HepG2 (cell line): ENCODE measurements at regions not wholly inside any gene's neighbourhood (a gene's known extent, or its start where the extent isn't known, plus 50 kb on each side); places are given as distances from the start of the nearest gene placed in this dataset.

Experiments used
- ATAC-seq: fragments of 200-7000 bp; cut with Tn5 transposase; 3 replicates; pipeline ENCODE4 v1.9.1; 2020; ENCODE audit warnings: mild to moderate bottlenecking, moderate library complexity
- BruUV-seq: library from RNA; stranded (reverse); fragments of 400-500 nt; replicated peaks from 2 replicates; lab custom pipeline; 2021; lab: Mats Ljungman, UMichigan
- CTCF ChIA-PET: fragments of 300-600 bp; formaldehyde crosslinking; extraction: SDS; loops from one replicate; lab custom pipeline; 2021; ENCODE audit warnings: low total read pairs, inconsistent platforms, low intra/inter-chr PET ratio; lab: Yijun Ruan, JAX
- POLR2A ChIA-PET: fragments of 350-600 bp; sonication (Branson Sonifier 250); formaldehyde crosslinking; loops from one replicate; lab custom pipeline; 2020; ENCODE audit warnings: antibody characterized with exemption, inconsistent platforms; lab: Yijun Ruan, JAX
- DNase-seq: peaks from one replicate; pipeline ENCODE4 v3.0.0-alpha.2; 2015; ENCODE audit warnings: low spot score
- FAIRE-seq: peaks from 3 replicates; lab custom pipeline; 2011; peaks lifted over from hg19 to GRCh38; lab: Jason Lieb, UNC
- H2AFZ ChIP-seq: one replicate; pipeline ENCODE4 v1.6.1; 2011; ENCODE audit warnings: low read length, inconsistent platforms
- H3K27ac ChIP-seq: fragments of 300-600 bp; 3 replicates; pipeline ENCODE4 v1.8.0; 2011; ENCODE audit warnings: mixed run types, mild to moderate bottlenecking, mixed read lengths, low read length, inconsistent platforms; ENCODE audit not compliant: insufficient read depth; ENCODE audit errors: extremely low read length
- H3K27me3 ChIP-seq, 2 experiments: fragments of 200-600 bp in 1 of 2; 2 replicates in 1 of 2; 3 replicates in 1 of 2; pipeline versions ENCODE4 v1.6.0 to v1.8.0; 2011; ENCODE audit warnings: low read length in 2 of 2, mild to moderate bottlenecking in 2 of 2, moderate library complexity in 2 of 2, inconsistent platforms in 1 of 2; ENCODE audit not compliant: insufficient read depth in 2 of 2, control insufficient read depth in 1 of 2
- H3K36me3 ChIP-seq, 2 experiments: fragments of 200-600 bp in 1 of 2; replicated peaks in 1 of 2; 2 replicates in 1 of 2; 3 replicates in 1 of 2; pipeline versions ENCODE4 v1.5.1 to v1.8.0; 2011; ENCODE audit warnings: low read length in 2 of 2, inconsistent platforms in 1 of 2; ENCODE audit not compliant: insufficient read depth in 2 of 2, control insufficient read depth in 1 of 2
- H3K4me1 ChIP-seq: 2 replicates; pipeline ENCODE4 v1.5.1; 2012; ENCODE audit warnings: low read length, inconsistent platforms; ENCODE audit not compliant: insufficient read depth
- H3K4me2 ChIP-seq: 2 replicates; pipeline ENCODE4 v1.6.0; 2011; ENCODE audit warnings: low read depth, low read length, inconsistent platforms
- H3K4me3 ChIP-seq, 3 experiments: fragments of 200-600 bp in 1 of 3; sonication (generic), shearing (Covaris generic) in 1 of 3; replicated peaks in 1 of 3; 2 replicates each; pipeline ENCODE4 v1.5.1; 2011 to 2016; ENCODE audit warnings: low read length in 3 of 3, inconsistent platforms in 2 of 3, low read depth in 2 of 3, mild to moderate bottlenecking in 2 of 3, control low read depth in 1 of 3, mixed read lengths in 1 of 3; ENCODE audit not compliant: insufficient read depth in 1 of 3
- H3K79me2 ChIP-seq: one replicate; pipeline ENCODE4 v1.6.1; 2011; ENCODE audit warnings: low read length, inconsistent platforms; ENCODE audit not compliant: insufficient read depth
- H3K9ac ChIP-seq: 2 replicates; pipeline ENCODE4 v1.6.0; 2011; ENCODE audit warnings: mild to moderate bottlenecking, low read depth, low read length, inconsistent platforms; ENCODE audit not compliant: insufficient read depth
- H3K9me3 ChIP-seq: 2 replicates; pipeline ENCODE4 v1.5.1; 2012; ENCODE audit warnings: mild to moderate bottlenecking, low read length
- H4K20me1 ChIP-seq: 2 replicates; pipeline ENCODE4 v1.6.0; 2011; ENCODE audit warnings: inconsistent platforms, mild to moderate bottlenecking, low read length, moderate library complexity; ENCODE audit not compliant: insufficient read depth
- CENPBD1 ChIP-seq: sonication (generic); formaldehyde crosslinking; IDR thresholded peaks from 2 replicates; pipeline ENCODE4 v1.8.0; 2022; ENCODE audit warnings: missing genetic modification reagents, low read depth, mild to moderate bottlenecking, borderline replicate concordance
- PREB ChIP-seq: sonication (generic); formaldehyde crosslinking; IDR thresholded peaks from 2 replicates; pipeline ENCODE4 v1.4.0; 2020; ENCODE audit warnings: missing genetic modification reagents
- TEAD2 ChIP-seq: sonication (generic); formaldehyde crosslinking; IDR thresholded peaks from 2 replicates; pipeline ENCODE4 v1.9.0; 2021; ENCODE audit warnings: missing genetic modification reagents
- ZNF20 ChIP-seq: sonication (generic); formaldehyde crosslinking; IDR thresholded peaks from 2 replicates; pipeline ENCODE4 v1.4.0; 2020; ENCODE audit warnings: mild to moderate bottlenecking, moderate library complexity, missing genetic modification reagents
- ZNF484 ChIP-seq: sonication (generic); formaldehyde crosslinking; IDR thresholded peaks from 2 replicates; pipeline ENCODE4 v1.5.1; 2020; ENCODE audit warnings: mild to moderate bottlenecking, low read depth, missing genetic modification reagents, borderline replicate concordance
- WGBS: methylation state at CpG from one replicate; pipeline ENCODE4 v1.1.6; 2017; ENCODE audit warnings: low lambda C conversion rate; 5-methylcytosine and 5-hydroxymethylcytosine counted together
- in situ Hi-C: cut with HindIII; loops from 2 replicates; pipeline ENCODE4 v1.10.0; 2017; ENCODE audit warnings: low pct_unique_long_range_greater_than_20kb; ENCODE audit not compliant: extremely low pct_ligation_motif_present
- intact Hi-C: fragments of 100-400 bp; cut with micrococcal nuclease; formaldehyde crosslinking; loops from one replicate; pipeline ENCODE4 v1.10.0; 2022; ENCODE audit not compliant: unreplicated experiment
- TF ChIP-seq, protein P1 (sequence below): sonication (generic); formaldehyde crosslinking; IDR thresholded peaks from 2 replicates; pipeline ENCODE4 v1.5.0; 2020; ENCODE audit warnings: mild to moderate bottlenecking, missing genetic modification reagents
- TF ChIP-seq, protein P2 (sequence below), 2 experiments: sonication (generic) in 1 of 2; formaldehyde crosslinking in 1 of 2; IDR thresholded peaks; 2 replicates each; pipeline versions ENCODE4 v1.4.0 to v1.6.1; 2016 to 2020; ENCODE audit warnings: borderline replicate concordance in 1 of 2, low read depth in 1 of 2, mild to moderate bottlenecking in 1 of 2, missing genetic modification reagents in 1 of 2
- TF ChIP-seq, protein P3 (sequence below): sonication (generic); formaldehyde crosslinking; conservative IDR thresholded peaks from 2 replicates; pipeline ENCODE4 v1.4.0; 2020; ENCODE audit warnings: missing genetic modification reagents
- TF ChIP-seq, protein P4 (sequence below): sonication (generic); formaldehyde crosslinking; IDR thresholded peaks from 2 replicates; pipeline ENCODE4 v1.5.1; 2020; ENCODE audit warnings: missing genetic modification reagents, mild to moderate bottlenecking, borderline replicate concordance

- H2AFZ ChIP-seq, result no peak overlapping the region
- H3K27me3 ChIP-seq, result no peaks in the 10 kb centered on the region
- H3K4me3 ChIP-seq, result no peak overlapping the region
- H3K36me3 ChIP-seq, result no peaks in the 10 kb centered on the region
- H4K20me1 ChIP-seq, result no peaks in the 10 kb centered on the region
- WGBS, result 43% methylated on average over 4 of the region's 4 CpGs
- H3K9me3 ChIP-seq, result no peaks in the 10 kb centered on the region
- ChIA-PET CTCF (no interaction called here), POLR2A (no interaction called here)
- H3K27ac ChIP-seq, result no peak overlapping the region
- in situ Hi-C loops, result no loop called here
- ATAC-seq (no peak), DNase-seq (no peak), FAIRE-seq (no peak)
- H3K4me2 ChIP-seq, result no peak overlapping the region
- H3K4me1 ChIP-seq, result no peaks in the 10 kb centered on the region
- H3K9ac ChIP-seq, result no peak overlapping the region
- no TSS peak for BruUV-seq
- intact Hi-C loops, result loop anchor here (10.0 kb wide), 1 partner anchor 1771 kb away; the partner anchor contains the start of gene PPIA
- H3K79me2 ChIP-seq, result no peaks in the 10 kb centered on the region
- TF ChIP-seq ZNF484, result no peak
- TF ChIP-seq CENPBD1, result no peak
- no peak for TF ChIP-seq TEAD2
- TF ChIP-seq, protein P1, sequence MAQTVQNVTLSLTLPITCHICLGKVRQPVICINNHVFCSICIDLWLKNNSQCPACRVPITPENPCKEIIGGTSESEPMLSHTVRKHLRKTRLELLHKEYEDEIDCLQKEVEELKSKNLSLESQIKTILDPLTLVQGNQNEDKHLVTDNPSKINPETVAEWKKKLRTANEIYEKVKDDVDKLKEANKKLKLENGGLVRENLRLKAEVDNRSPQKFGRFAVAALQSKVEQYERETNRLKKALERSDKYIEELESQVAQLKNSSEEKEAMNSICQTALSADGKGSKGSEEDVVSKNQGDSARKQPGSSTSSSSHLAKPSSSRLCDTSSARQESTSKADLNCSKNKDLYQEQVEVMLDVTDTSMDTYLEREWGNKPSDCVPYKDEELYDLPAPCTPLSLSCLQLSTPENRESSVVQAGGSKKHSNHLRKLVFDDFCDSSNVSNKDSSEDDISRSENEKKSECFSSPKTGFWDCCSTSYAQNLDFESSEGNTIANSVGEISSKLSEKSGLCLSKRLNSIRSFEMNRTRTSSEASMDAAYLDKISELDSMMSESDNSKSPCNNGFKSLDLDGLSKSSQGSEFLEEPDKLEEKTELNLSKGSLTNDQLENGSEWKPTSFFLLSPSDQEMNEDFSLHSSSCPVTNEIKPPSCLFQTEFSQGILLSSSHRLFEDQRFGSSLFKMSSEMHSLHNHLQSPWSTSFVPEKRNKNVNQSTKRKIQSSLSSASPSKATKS (CRISPR knock-in tag), result no peak
- TF ChIP-seq, protein P2, sequence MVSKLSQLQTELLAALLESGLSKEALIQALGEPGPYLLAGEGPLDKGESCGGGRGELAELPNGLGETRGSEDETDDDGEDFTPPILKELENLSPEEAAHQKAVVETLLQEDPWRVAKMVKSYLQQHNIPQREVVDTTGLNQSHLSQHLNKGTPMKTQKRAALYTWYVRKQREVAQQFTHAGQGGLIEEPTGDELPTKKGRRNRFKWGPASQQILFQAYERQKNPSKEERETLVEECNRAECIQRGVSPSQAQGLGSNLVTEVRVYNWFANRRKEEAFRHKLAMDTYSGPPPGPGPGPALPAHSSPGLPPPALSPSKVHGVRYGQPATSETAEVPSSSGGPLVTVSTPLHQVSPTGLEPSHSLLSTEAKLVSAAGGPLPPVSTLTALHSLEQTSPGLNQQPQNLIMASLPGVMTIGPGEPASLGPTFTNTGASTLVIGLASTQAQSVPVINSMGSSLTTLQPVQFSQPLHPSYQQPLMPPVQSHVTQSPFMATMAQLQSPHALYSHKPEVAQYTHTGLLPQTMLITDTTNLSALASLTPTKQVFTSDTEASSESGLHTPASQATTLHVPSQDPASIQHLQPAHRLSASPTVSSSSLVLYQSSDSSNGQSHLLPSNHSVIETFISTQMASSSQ (IDR thresholded peaks at IDR 0.05; ENCODE audit: low read depth), result no peak
- TF ChIP-seq, protein P2 (CRISPR knock-in tag; IDR thresholded peaks at IDR 0.05; ENCODE audit: borderline replicate concordance), result no peak
- no peak for TF ChIP-seq ZNF20 (CRISPR knock-in tag)
- no peak for TF ChIP-seq PREB (CRISPR knock-in tag)
- TF ChIP-seq, protein P3, sequence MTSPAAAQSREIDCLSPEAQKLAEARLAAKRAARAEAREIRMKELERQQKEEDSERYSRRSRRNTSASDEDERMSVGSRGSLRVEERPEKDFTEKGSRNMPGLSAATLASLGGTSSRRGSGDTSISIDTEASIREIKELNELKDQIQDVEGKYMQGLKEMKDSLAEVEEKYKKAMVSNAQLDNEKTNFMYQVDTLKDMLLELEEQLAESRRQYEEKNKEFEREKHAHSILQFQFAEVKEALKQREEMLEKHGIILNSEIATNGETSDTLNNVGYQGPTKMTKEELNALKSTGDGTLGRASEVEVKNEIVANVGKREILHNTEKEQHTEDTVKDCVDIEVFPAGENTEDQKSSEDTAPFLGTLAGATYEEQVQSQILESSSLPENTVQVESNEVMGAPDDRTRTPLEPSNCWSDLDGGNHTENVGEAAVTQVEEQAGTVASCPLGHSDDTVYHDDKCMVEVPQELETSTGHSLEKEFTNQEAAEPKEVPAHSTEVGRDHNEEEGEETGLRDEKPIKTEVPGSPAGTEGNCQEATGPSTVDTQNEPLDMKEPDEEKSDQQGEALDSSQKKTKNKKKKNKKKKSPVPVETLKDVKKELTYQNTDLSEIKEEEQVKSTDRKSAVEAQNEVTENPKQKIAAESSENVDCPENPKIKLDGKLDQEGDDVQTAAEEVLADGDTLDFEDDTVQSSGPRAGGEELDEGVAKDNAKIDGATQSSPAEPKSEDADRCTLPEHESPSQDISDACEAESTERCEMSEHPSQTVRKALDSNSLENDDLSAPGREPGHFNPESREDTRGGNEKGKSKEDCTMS (CRISPR knock-in tag), result no peak
- TF ChIP-seq, protein P4, sequence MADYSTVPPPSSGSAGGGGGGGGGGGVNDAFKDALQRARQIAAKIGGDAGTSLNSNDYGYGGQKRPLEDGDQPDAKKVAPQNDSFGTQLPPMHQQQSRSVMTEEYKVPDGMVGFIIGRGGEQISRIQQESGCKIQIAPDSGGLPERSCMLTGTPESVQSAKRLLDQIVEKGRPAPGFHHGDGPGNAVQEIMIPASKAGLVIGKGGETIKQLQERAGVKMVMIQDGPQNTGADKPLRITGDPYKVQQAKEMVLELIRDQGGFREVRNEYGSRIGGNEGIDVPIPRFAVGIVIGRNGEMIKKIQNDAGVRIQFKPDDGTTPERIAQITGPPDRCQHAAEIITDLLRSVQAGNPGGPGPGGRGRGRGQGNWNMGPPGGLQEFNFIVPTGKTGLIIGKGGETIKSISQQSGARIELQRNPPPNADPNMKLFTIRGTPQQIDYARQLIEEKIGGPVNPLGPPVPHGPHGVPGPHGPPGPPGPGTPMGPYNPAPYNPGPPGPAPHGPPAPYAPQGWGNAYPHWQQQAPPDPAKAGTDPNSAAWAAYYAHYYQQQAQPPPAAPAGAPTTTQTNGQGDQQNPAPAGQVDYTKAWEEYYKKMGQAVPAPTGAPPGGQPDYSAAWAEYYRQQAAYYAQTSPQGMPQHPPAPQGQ (CRISPR knock-in tag), result no peak
These were observed 645.2 kb upstream of the IGFBP3 start for GRCh38 chr7:46566097-46566774.
